Memory B cell (primary cell): ENCODE measurements at regions not wholly inside any gene's neighbourhood (a gene's known extent, or its start where the extent isn't known, plus 50 kb on each side); places are given as distances from the start of the nearest gene placed in this dataset.
A peak's percentile ranks its signal among the peaks of the same experiment; 100 is the strongest.

ENCODE experiments used
- ATAC-seq: fragments of 150-1000 bp; cut with Tn5 transposase; 2 replicates; pipeline ENCODE4 v1.10.0; 2021; ENCODE audit warnings: low read depth, mild to moderate bottlenecking, moderate library complexity
- DNase-seq, 2 donors: peaks; one replicate each; pipeline ENCODE4 v3.0.0; 2022; ENCODE audit warnings: low spot score in 2 of 2
- H3K27ac Mint-ChIP-seq: one replicate; pipeline ENCODE4 v1.8.0; 2022; ENCODE audit warnings: mild to moderate bottlenecking, moderate library complexity, mixed read lengths
- H3K27me3 Mint-ChIP-seq: one replicate; pipeline ENCODE4 v1.8.0; 2022; ENCODE audit warnings: mixed read lengths
- H3K36me3 Mint-ChIP-seq: one replicate; pipeline ENCODE4 v1.8.0; 2022; ENCODE audit warnings: mild to moderate bottlenecking, mixed read lengths
- H3K4me1 Mint-ChIP-seq: one replicate; pipeline ENCODE4 v1.8.0; 2022; ENCODE audit warnings: mixed read lengths
- H3K4me3 Mint-ChIP-seq: one replicate; pipeline ENCODE4 v1.8.0; 2022; ENCODE audit warnings: mild to moderate bottlenecking, moderate library complexity, mixed read lengths
- H3K9me3 Mint-ChIP-seq: one replicate; pipeline ENCODE4 v1.8.0; 2022; ENCODE audit warnings: mixed read lengths

DNA sequence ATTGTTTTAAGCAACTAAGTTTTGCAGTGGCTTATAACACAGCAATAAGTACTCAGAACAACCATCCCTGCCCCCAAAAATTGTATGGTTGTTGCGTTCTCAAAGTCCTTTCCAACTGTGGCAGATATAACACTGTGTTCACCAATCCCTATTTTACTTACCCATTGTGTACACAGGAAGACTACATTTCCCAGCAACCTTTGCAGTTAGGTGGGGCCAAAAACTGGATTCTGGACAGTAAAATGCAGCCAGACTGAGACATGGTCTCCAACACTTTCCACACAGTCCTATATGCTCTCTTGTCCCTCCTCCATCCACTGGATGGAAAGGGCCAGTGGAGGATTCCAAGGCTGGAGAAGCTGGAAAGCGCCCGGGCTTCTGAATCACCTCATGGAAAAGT, 523.6 kb downstream of the BCOR start:
- Mint-ChIP-seq H3K4me3 (no peak overlapping the region), H3K27ac (no peak overlapping the region), H3K36me3 (no peaks in the 10 kb centered on the region), H3K4me1 (peaks cover 4% of the 10 kb centered on the region), H3K9me3 (no peaks in the 10 kb centered on the region), H3K27me3 (peaks cover 6% of the 10 kb centered on the region)
- ATAC-seq (no peak), DNase-seq (no peak)

DNA sequence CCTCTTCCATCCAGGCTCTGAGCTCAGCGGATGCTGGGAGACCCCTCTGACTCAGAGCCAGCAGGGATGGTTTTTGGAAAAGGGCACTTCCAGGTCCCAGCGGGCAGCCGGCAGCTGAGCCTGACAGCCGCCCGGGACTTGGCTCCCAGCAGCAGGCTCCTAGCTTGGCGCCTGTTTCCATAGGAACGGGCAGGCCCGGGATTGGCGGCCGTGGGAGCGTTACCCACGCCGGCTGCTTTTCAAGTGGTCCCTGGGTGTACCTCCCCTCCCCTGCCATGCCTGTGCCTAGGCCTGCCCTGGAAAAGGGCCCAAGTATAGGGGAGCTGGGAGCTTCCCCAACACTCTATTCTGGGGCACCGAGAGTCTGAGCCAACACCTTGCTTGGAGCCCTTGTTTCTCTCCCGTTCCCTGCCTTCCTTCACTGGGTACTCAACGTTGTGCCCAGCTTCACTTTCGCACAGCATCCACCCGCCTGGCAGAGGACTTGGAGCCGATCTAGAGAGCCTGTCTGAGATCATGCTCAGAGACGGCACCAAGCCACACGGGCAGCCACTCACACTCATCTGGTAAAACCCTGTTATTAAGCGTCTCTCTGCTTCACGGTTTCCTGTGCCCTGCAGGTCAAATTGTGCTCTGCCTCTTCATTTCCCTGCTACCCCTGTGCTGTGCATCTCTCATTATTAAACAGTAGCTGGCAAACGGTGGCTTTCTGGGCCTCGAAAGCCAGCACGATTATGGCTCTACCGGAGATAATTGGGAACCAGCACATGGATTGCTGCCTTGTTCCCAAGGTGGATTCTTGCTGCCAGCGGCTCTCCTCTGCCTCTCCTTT, 521.5 kb downstream of the BCOR start:
- H3K27ac Mint-ChIP-seq, result no peak overlapping the region
- H3K4me3 Mint-ChIP-seq, result no peak overlapping the region
- H3K4me1 Mint-ChIP-seq, result peaks cover 4% of the 10 kb centered on the region
- H3K36me3 Mint-ChIP-seq, result no peaks in the 10 kb centered on the region
- no peaks in the 10 kb centered on the region for H3K9me3 Mint-ChIP-seq
- ATAC-seq (no peak), DNase-seq (no peak)
- peaks cover 5% of the 10 kb centered on the region for H3K27me3 Mint-ChIP-seq

DNA sequence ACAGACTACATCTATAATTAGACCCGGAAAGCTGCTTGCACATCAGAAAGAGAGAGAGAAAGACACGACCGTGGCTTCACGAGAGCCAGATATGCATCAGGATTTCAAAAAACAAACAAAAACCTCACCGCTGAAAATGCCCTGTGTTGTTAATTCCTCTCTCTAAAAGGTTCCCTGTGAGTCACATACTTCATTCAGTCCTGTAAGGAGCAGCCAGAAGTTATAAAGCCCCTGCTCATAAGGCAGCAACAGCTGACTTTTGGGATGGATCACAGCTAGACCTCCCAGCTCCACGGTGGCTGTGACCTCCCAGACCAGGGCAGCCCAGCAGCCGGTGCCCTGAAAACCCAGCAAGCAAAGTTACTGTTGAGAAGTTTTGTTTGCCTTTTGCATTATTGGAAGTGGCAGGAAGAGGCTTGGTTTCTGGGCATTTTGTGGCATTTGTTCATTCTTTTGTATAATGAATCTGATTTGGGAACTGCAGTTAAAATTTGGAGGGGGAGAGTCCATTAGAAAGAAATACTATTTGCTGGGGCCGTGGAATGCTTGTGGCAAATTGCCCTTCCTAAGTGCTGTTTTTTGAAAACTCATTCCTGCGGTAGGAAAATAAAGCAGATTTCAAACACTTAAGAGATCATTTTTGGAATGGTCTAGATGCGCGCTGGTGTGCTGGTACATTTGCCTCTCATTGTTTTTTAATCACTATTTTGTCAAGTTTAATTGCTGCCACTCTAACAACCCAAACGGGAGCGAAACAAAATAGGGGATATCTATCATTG, 520.4 kb downstream of the BCOR start:
- DNase-seq, result no peak
- H3K27me3 Mint-ChIP-seq, result peaks cover 6% of the 10 kb centered on the region
- H3K4me1 Mint-ChIP-seq, result peaks cover 4% of the 10 kb centered on the region
- H3K4me3 Mint-ChIP-seq, result no peak overlapping the region
- H3K36me3 Mint-ChIP-seq, result no peaks in the 10 kb centered on the region
- H3K27ac Mint-ChIP-seq, result no peak overlapping the region
- ATAC-seq, result no peak
- H3K9me3 Mint-ChIP-seq, result no peaks in the 10 kb centered on the region

DNA sequence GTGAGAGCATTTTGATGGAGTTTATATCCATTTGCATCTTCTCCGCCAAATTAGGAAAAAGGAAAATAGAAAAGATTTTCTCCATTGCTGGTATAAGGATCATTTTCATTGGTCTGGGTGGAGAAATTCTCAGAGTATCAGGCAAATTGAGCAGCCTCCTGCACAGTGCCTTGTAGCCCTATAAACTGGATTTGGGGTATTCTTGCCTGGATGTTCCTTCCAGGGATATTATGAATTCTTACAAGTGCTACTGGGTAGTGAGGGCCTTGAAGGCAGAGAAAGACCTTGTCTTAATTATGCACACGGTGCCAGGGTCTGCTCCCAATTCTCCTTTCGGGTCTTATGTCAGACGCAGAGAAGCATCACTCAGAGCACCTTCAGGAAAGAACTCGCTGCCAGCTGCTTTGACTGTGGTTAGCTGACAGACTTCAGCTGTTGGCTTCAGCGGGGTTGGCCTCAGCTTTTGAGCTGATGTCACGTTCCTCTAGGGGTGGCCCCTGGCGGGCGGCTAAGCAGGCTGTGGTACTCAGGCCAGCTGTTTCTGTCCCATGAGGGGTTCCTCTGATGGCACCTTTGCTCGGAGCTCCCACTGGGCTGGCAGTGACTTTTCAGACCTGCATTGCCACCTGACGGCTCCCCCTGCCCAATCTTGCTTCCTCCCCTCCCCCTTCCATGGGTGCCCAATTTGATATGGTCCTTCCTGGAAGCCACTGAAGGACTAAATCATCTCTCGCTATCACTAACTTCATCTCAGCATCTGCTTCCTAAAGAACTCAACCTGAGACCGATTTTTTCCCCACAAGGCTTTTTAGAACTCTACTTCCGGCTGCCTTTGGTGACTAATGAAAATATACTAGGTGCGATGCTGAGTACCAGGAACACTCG, 519.5 kb downstream of the BCOR start:
- peak; percentile 7 to 28 for DNase-seq
- Mint-ChIP-seq H3K27ac (no peak overlapping the region), H3K9me3 (no peaks in the 10 kb centered on the region), H3K4me3 (peak overlapping the region; percentile 24), H3K27me3 (peaks cover 6% of the 10 kb centered on the region), H3K4me1 (peaks cover 4% of the 10 kb centered on the region), H3K36me3 (no peaks in the 10 kb centered on the region)
- peak; percentile 96 for ATAC-seq

DNA sequence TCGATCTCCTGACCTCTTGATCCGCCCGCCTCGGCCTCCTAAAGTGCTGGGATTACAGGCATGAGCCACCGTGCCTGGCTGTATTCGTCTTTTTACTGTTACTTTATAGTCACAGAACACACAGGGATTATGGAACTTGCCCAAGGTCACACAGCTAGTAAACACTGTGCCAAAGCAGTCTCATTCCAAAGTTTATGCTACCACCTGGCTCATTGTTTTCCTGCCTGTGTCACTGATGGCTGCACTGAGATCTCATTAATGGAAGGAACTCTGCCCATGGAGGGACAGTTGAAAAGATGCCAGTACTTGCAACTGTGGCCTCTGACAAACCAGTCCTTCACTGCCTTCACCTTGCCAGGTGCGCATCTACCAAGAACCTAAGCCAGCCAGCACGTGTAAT, 517.7 kb downstream of the BCOR start:
- H3K4me3 Mint-ChIP-seq, result no peak overlapping the region
- ATAC-seq, result no peak
- H3K36me3 Mint-ChIP-seq, result no peaks in the 10 kb centered on the region
- H3K4me1 Mint-ChIP-seq, result peaks cover 4% of the 10 kb centered on the region
- H3K27ac Mint-ChIP-seq, result no peak overlapping the region
- no peaks in the 10 kb centered on the region for H3K9me3 Mint-ChIP-seq
- peaks cover 6% of the 10 kb centered on the region for H3K27me3 Mint-ChIP-seq
- DNase-seq, result no peak

DNA sequence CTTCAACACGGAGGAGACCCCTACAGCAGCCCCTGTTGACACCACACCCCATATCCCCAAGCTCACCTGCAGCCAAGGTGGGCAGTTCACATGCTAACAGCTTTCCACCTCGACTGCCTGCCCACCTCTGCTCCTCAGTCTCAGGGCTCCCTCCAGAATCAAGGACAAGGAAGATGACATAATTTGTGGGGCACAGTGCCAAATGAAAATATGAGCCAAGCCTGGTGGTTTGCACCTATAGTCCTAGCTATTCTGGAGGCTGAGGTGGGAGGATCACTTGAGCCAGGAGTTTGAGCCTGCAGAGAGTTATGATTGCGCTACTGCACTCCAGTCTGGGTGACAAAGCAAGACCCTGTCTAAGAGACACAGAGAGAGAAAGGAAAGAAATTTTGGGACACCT, 516.3 kb downstream of the BCOR start:
- Mint-ChIP-seq H3K9me3 (no peaks in the 10 kb centered on the region), H3K4me1 (peaks cover 4% of the 10 kb centered on the region), H3K27me3 (peaks cover 6% of the 10 kb centered on the region), H3K27ac (no peak overlapping the region), H3K36me3 (no peaks in the 10 kb centered on the region), H3K4me3 (no peak overlapping the region)
- DNase-seq (no peak), ATAC-seq (no peak)

DNA sequence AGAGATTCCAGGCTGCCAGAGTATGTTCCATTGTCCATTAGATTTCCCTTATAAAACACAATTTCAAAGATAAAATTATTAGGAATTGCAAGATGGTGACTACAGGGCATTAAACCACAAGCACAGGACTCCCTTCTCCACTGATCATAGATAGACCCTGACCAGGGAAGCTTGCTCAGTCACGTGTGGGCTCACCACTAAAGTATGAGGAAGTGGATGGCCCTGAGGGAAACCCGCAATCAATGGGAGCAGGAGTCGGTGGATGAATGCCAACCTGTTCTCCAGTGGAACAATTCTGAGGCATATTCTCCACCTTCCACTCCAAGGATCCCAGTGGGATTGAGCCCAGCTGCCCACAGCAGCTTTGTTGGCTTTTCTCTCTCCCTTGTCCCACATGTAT, 515.7 kb downstream of the BCOR start:
- Mint-ChIP-seq H3K27me3 (peaks cover 5% of the 10 kb centered on the region), H3K4me3 (no peak overlapping the region), H3K27ac (no peak overlapping the region), H3K4me1 (peaks cover 4% of the 10 kb centered on the region), H3K36me3 (no peaks in the 10 kb centered on the region), H3K9me3 (no peaks in the 10 kb centered on the region)
- no peak for ATAC-seq
- no peak for DNase-seq

DNA sequence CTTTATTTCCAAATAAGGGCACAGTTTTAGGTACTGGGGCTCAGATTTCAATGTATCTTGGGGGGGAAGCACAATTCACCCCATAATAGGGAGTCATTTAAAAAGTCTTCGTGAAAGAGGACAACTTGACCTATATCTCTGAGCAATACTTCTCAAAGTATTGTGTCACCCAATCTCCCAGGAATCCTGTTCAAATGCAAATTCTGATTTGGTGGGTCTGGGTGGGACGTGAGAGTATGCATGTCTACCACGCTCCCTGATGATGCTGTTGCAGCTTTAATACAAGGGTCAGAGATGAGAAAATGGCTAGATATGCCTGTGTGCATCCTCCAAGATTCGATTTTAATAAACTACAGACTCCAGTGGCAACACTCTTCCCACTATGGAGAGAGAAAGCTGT, 514.8 kb downstream of the BCOR start:
- H3K27me3 Mint-ChIP-seq, result peaks cover 5% of the 10 kb centered on the region
- no peaks in the 10 kb centered on the region for H3K36me3 Mint-ChIP-seq
- no peak overlapping the region for H3K4me3 Mint-ChIP-seq
- no peak for DNase-seq
- no peak overlapping the region for H3K27ac Mint-ChIP-seq
- peaks cover 4% of the 10 kb centered on the region for H3K4me1 Mint-ChIP-seq
- ATAC-seq, result no peak
- H3K9me3 Mint-ChIP-seq, result no peaks in the 10 kb centered on the region

DNA sequence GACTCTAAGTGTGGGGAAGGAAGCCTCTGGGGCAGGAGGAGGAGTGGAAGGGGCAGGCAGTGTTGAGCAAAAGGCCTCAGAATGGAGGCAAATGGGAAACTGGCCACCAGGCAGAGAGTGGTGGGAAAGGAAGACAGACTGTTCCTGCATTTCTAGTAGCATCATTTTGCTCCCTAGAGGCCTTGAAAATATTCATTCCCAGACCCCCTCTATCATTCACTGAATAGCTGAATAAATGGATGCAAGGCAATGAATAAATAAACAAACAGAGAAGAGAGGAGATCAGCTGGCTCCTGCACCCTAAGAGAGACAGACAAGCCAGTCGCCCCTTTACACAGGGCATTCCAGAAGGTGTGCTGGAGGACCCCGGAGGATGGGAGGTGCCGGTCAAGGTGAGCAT, 511.9 kb downstream of the BCOR start:
- no peak for ATAC-seq
- Mint-ChIP-seq H3K27me3 (peaks cover 2% of the 10 kb centered on the region), H3K36me3 (no peaks in the 10 kb centered on the region), H3K4me1 (no peaks in the 10 kb centered on the region), H3K4me3 (no peak overlapping the region), H3K9me3 (no peaks in the 10 kb centered on the region), H3K27ac (no peak overlapping the region)
- no peak for DNase-seq

DNA sequence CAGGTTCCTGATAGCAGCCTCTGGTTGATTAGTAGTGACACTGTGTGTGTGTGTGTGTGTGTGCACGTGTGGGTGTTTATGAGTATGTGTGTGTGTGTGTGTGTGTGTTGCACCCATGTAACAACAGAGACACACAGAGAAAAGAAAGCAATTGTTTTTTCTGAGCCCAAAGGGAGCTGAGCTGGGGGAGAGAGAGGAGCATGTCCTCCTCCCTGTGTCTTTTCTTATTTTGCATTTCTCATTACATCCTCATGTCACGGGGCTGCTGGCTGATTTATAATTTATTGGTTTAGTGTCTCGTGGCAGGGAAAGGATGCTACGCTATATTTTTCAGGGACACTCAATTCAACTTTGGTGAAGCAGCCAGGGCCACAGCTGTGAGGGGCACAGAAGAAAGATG, 511.4 kb downstream of the BCOR start:
- ATAC-seq, result no peak
- H3K4me1 Mint-ChIP-seq, result no peaks in the 10 kb centered on the region
- H3K9me3 Mint-ChIP-seq, result no peaks in the 10 kb centered on the region
- H3K4me3 Mint-ChIP-seq, result no peak overlapping the region
- DNase-seq, result no peak
- no peaks in the 10 kb centered on the region for H3K36me3 Mint-ChIP-seq
- H3K27ac Mint-ChIP-seq, result no peak overlapping the region
- peaks cover 1% of the 10 kb centered on the region for H3K27me3 Mint-ChIP-seq

DNA sequence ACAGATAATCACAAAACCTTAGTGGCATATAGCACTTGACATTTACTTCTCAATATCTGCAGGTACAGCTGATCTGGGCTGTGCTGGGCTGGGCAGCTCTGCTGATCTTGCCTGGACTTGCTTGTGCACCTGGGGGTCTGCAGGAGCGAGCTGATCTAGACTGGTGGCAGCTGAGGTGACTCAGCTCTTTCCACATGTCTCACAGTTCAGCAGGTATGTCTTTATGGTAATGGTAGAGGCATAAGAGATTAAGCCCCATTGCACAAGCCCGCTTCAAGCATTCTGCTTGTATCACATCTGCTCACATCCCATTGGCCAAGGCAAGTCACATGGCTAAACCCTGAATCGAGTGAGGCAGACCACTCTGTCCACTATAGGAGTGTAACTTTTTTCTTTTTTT, 506.7 kb downstream of the BCOR start:
- ATAC-seq, result no peak
- Mint-ChIP-seq H3K9me3 (no peaks in the 10 kb centered on the region), H3K4me1 (no peaks in the 10 kb centered on the region), H3K4me3 (no peak overlapping the region), H3K27ac (no peak overlapping the region), H3K27me3 (no peaks in the 10 kb centered on the region), H3K36me3 (no peaks in the 10 kb centered on the region)
- DNase-seq, result no peak

DNA sequence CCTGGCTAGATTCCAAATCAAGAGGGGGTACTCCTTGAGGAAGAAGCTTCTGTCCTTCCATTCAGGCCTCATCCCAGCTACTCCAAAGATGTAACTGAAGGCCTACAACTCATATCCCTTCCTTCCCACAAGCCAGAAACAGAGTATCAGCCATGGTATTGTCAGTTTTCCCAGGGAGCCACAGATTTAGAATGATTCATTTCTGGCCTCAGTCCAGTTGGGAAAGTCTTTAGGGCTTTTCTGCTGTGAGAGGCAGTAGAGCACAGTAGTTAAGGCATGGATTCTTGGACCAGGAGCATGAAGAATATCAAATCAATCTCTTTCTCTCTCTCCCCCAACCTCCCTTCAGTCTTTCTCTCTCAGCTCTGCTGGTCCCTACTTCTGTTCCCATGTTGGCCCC, 505.0 kb downstream of the BCOR start:
- DNase-seq (no peak), ATAC-seq (no peak)
- H3K36me3 Mint-ChIP-seq, result no peaks in the 10 kb centered on the region
- no peaks in the 10 kb centered on the region for H3K9me3 Mint-ChIP-seq
- H3K27ac Mint-ChIP-seq, result no peak overlapping the region
- H3K4me1 Mint-ChIP-seq, result no peaks in the 10 kb centered on the region
- H3K27me3 Mint-ChIP-seq, result no peaks in the 10 kb centered on the region
- H3K4me3 Mint-ChIP-seq, result no peak overlapping the region

DNA sequence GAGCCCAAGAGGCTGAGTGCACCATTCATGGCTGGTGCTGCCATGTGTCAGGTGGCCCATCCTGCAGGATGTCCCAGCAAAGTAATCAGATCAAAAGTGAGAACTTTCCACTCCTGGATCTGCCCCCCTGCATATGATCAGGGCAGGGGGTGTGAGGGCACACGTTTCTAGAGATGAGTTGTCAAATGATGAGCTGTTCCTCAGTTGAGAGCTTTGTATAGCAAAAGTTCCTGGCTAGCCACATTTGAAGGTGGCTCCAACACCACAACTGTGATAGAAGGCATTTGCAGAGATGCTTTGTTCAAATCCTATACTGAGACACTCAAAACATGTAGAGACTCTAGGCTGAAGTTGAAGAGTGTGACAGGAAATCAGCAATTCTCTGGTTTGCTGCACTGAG, 501.8 kb downstream of the BCOR start:
- DNase-seq, result no peak
- no peaks in the 10 kb centered on the region for H3K36me3 Mint-ChIP-seq
- H3K4me3 Mint-ChIP-seq, result no peak overlapping the region
- H3K9me3 Mint-ChIP-seq, result no peaks in the 10 kb centered on the region
- no peak overlapping the region for H3K27ac Mint-ChIP-seq
- H3K4me1 Mint-ChIP-seq, result no peaks in the 10 kb centered on the region
- ATAC-seq, result no peak
- H3K27me3 Mint-ChIP-seq, result peaks cover 5% of the 10 kb centered on the region

DNA sequence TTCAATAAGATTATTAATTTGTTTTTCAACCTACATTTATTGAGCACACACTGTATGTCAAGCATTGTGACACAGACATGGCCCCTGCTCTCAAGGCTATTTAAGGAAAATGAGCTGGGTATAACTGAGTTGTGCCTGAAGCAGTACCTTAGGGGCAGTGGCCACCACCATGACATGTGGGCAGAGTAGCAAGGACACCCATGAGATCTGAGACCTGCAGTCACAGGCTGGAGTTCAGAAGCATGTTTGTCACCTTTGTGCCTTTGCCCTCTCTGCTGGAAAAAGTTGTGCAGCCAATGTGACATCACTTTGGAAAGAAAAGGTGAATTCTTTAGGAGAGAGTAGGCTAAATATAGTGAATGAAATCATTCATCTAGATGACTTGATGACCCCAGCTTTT, 501.3 kb downstream of the BCOR start:
- Mint-ChIP-seq H3K27me3 (peaks cover 5% of the 10 kb centered on the region), H3K4me3 (no peak overlapping the region), H3K9me3 (no peaks in the 10 kb centered on the region), H3K36me3 (no peaks in the 10 kb centered on the region), H3K4me1 (no peaks in the 10 kb centered on the region), H3K27ac (no peak overlapping the region)
- no peak for DNase-seq
- ATAC-seq, result no peak
